GM19452 (cell line): ENCODE measurements at regions not wholly inside any gene's neighbourhood (a gene's known extent, or its start where the extent isn't known, plus 50 kb on each side); places are given as distances from the start of the nearest gene placed in this dataset.

Experiments
- ATAC-seq: cut with Tn5 transposase; IDR thresholded peaks from one replicate; pipeline ENCODE4 v1.9.1; 2021; ENCODE audit not compliant: unreplicated experiment

DNA sequence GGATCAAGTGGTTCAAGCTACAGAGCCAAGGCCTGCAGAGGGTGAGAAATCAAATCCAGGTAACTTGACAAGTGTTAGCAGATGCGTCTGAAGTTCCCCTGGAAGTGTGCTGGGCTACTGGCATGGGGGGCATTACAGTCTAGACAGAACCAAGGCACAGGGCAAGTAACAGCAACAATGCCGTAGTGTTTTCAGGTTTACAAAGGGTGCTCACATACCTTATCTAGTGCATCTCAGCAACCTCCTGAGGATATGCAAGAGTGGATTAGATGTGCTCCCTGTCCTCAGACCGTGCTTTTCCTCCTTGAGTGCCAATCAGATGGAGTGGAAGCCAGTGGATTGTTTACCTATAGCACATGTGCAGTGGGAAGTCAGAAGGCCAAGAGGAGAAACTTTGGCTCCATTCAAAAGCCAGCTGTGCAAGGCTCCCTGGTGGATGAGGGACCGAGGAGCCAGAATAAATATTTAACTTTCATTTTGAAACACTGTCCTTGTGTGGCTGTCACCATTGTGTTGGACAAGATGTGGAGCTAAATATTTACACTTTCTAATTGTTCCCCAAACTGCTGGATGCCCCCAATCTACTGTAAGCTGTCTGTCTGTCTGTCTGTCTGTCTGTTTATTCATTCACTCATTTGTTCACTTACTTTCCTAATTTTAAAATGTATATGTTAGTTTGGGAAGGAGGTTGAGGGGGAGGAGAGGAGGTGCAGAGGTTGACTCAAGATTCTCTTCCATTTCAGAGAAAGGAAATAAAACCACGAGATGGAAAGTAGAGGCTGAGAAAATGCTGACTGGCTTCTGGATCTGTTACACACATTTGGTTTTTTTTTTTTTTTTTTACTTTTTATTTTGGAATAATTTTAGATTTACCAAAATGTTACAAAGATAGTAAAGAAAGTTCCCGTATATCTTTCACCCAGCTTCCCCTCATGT, 184.0 kb upstream of the PARP11 start:
- no peak for ATAC-seq

DNA sequence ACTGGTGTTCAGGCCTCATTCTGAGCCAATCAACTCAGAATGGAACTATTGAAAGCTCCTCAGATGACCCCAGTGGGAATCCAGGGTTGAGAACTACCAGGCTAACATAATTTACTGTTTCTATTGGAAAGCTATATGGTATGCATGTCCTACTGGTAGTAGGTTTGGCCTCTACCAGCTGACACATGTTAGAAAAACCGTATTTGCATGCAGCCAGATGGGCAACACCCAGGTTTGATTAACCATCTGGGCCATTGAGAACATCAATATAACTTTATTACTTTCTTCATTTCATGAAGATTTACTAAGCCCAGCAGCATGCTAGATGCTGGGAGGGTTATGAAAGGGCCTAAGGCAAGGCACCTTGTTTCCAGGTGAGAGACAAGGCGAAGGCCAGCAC, 181.4 kb upstream of the PARP11 start:
- ATAC-seq, result no peak

DNA sequence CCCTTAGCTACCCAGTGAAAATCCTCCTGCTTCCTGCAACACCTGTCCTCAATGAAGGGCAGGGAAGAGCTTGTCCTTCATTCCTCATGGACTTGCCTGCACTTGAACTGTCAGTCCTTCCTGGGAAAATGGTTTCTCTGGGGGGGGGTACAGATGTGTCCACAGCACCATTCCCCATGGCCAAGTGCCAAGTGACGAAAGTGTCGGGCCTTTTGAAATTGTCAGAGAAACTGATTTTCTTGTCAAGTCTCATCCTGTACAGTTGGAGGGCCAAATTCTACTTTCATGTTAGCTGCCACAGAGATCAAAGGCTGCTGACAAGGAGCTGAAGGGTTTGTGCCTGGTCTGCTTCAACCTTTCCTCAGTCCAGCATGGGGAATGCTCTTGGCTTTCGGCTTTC, 179.5 kb upstream of the PARP11 start:
- no peak for ATAC-seq

DNA sequence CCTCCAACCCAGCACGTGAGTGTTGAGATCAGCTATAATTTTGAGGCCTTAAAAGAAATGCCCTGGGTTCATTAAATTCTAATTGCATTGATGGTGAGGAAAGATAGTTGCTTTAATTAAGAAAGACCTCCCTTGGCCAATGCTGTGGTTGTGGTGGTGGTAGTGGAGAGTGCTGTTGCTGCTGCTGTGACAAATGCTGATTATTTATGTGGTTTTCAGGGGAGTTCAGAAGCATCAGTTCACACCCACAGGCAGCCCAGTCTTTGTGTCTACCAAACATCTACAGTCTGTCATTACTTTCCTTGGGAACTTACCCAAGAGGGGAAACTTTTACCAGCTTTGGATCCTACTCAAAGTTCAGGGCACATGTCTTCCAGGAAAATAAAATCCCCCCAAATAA, 178.4 kb upstream of the PARP11 start:
- no peak for ATAC-seq

DNA sequence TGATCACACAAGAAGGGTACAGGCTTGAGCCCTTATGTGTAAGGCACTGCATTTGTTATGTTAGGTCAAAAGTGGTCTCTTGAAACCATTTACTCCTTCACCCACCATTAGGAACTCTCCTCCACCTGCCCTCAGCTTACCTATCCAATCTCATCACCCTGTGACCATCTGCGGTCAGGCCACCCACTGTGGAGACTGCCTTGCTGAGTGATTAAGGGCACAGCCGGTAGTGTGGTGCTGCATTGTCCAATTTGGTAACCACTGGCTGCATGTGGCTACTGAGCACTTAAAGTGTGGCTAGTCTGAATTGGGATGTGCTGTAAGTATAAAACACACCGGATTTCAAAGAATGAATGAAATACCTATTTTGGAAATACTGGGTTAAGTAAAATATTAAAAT, 177.1 kb upstream of the PARP11 start:
- no peak for ATAC-seq

DNA sequence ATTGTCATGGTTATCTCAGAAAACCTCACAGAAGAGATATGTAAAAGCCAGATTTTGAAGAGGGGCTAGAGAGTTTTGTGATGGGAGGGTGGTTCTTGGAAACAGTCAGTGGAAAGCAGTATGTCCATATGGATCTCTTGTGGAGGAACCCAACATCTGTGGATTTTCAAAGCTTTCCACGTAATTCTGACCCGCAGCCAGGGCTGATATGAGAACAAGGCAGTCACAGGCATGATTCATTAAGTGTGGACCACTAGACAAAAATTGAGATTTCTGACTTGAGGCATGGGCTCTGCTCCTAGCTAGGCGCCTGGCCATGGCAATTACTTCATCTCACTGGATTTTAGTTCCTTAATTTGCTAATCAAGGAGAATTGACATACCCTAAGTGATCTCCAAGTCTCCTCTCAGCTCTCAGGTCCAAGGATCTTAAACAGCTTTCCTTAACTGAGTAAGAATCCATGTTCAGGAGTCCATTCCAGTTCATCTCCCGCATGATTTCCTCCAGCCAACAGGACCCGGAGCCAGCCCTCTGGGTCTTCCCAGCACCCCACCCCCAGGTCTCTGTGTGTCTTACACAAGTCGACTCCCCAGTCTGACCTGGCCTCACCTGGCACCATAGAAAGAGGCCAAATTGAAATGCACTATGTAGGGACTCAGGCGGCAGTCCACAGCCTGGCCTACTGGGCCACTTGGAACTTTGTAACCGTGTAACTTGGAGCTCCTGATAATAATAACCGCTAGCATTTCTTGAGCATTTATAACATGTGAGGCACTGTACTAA, 176.3 kb upstream of the PARP11 start:
- ATAC-seq, result no peak

DNA sequence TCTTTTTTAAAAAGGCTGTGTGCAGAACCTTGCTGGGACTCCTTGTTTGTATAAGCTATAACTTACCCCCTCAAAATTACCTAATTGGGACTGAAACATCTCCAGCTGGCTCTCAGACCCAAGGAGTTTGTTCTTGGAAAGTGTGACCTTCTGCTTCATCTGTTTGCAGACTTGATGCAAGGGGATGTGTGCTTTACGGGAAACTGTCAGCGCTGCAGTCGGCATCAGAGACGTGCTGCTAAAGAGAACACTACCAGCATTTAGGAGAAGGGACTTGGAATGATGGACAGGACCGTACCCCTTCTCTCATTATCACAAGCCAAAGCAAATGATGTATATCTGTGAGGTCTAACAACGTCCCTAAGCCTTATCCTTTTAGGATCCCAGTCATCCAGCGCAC, 174.2 kb upstream of the PARP11 start:
- ATAC-seq, result no peak

DNA sequence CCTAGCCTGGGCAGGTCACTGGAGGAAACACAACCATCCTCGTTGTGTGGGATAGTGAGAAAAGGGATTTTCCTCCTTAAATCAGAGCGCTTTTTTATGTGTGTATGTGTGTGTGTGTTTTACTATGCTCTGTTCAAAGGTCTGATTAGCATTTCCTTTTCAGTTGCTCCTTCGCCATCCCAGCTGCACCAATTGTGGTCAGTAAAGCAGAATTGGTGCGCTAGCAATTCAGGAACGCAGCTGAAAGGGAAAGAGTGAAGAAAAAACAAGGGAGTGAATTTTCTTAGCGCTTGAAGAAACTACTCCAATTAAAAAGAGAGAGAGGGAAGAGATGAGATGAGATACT, 173.3 kb upstream of the PARP11 start:
- no peak for ATAC-seq

DNA sequence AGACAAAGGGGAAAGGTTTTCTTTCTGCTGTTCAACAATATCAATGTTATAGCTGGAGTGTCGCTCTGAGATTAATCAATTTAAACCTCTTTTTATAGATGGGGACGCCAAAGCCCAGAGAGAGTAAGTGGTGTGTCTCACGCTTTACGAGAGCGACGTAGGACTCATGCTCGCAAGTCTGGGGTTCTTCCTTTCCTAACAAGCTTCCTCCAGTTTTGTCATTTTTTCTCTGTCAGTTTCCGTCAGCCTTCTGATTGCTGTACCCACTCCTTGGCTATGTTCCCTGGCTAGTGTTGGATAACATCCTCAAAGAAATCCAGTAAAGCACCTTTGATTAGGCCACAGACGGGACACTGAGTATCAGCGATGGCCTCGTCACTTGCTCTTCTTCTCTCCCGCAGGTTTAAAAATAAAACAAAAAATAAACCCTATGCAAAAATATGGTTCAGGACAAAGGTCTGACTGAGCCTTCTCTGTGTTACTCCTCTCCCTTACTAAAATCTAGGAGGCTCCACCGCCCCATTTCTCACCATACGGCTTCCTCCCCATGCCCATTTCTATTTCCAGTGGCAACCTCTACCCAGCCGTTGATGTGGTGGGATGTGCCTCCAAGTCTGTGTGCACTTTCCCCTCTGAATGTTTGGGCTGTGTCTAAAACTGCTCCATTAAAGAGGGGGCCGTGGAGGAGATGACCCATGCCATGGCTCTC, 172.7 kb upstream of the PARP11 start:
- ATAC-seq, result no peak

DNA sequence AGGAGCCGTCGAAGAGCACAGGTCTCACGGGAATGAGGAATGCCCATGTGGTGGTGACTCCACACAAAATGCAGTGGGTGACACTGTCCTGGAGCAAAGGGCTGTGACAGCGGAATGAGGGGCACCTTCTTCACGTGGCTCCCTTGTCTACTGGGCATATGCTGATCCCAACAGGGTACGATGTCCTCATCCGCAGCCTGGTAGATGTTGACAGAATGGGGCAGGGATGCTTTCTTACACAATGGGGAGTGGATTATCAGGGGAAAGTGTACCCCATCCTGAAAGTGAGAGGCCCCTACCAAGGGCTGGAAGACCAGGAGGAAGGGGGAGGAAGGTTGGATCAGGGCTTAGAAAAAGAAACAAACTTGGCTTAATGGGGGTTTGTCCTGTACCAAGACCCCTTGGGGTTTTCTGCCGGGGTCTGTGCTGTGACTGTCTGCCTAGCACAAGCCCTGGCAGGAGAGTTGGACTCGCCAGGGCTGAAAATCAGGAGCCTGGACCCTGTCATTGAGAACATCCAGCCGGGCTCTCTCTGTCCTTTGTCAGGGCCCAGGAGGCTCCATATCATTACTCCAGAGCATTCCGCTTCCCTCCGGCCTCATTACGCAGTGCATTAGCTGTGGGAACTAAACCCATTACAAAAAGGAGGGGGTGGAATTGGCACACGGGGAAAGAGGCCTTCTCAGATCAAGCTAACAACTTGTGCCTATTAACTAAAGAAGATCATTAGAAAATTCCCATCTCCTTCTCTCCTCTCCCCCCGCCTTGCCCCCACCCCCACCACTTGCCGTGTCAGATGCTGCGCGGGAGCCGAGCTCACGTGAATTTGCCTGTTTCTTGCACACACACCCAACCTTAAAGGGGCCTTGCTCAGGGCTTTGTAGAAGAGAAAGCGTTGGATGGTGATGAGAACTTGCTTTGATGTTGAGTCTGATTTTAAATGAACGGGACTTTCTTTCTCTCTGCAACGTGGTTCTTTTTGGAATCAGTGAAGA, 171.8 kb upstream of the PARP11 start:
- ATAC-seq, result no peak

DNA sequence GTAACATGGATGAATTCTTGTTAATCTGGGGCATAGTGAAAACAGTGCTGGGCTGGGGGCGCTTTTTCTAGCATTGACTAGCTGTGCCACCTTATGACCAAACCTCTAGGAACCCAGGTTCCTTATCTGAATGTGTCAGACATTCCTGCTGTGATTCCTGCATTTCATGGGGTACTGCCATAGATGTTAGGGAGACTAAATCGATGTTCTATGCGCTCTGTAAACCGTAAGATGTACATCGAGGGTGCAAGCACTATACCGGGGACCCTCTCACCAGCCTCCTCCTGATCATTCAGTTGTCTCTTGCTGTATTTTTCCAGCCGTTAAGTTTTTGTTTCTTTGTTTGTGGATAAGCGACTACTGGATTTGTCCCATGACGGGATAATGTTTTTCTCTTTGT, 170.9 kb upstream of the PARP11 start:
- no peak for ATAC-seq

DNA sequence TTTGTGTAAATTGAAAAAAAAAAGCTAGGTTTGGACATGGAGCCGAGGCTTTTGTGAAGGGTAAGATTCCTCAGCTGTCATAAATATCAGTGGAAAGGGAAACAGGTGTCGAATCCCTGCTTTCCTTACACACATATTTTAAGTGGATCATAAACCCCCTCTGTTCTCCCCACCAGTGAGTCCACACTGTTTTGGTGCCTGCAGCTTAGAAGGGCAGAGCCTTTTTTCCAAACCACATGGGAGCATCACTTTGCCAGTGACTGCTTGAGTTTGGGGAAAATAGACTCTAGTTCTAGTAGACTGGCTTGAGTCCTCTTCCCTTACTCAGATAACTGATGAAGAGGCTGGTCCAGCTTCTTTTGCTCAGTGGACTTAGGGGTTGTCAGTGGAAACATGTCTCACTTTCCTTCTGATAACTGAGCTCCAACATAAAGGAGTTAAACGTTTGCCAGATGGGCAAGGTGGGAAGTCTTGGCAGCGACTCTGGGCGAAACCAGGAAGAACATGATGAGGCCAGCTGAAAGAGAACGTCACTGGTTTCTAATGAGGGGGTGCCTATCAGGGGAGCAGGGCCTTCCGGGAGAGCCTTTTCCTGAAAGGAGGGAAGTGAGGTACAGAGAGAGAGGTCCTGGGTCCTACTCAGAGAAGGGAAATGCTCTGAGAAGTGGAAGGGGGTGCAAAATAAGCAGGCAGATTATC, 168.1 kb upstream of the PARP11 start:
- ATAC-seq, result no peak

DNA sequence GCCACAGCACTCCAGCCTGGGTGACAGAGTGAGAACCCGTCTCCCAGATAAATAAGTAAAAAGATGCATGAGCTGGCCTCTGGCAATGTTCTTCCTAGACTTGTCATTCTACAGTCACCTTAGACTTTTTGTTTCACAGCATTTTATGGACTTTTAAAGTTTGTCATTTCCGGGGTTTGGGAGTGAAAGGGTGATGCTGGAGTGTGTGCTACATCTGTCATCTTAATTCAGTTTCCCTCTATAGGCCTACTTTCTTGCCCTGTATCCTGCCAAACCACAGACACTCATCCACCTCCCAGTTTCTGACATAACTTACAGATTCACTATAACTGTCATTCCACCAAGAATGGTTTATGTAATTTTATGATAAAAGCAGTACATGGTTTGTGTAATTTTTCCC, 166.7 kb upstream of the PARP11 start:
- ATAC-seq, result no peak

DNA sequence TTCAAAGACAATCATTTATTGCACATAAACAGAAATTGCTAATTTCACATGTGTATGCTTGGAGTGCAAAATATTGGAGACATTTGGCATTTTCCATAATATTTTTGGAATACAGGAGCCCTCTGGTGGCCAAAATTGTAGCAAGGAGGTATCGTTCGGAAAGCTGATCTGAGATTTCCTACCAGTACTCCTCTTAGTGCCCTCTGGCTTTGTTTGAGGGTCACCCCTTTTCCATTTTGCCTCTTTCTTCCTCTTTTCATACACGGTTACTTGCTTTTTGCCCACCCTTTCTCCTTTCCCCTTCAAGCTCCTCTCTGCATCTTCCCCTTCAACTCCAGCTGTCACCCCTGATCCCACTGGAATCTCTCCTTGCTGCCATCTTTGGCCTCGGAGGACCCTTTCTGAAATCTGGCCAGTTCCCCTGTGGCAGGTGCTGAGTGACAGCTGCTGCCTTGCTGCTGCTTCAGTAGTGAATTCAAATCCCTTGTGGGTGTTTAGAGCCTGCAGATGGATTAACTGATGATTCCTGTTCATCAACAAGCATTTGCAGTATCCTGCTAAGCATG, 164.6 kb upstream of the PARP11 start:
- ATAC-seq, result no peak

DNA sequence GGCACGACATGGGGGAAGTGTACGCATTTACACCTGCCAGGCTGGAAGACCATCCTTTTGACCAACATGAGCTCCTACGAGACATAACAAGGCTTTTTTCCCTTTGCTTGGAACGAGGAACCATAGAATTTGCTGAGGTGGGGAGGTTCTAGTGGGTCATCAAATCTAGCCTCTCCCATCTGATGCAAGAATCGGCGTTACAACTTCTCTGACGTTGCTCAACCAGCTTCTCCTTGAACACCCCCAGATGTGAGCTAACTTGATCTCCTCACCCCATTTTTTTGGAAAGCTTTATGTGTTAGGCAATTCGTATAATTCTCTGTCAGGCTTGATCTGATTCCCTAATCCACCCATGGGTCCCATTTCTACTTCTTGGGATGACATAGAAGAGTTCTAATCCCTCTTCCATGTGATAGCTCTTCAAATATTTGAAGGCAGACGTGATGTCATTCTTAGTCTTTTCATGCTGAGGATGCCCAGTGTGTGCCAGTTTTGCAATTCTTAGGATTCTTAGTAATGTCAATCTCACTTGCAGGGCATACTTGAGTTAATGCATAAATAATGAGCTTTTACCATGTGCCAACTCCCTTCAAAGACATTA, 163.6 kb upstream of the PARP11 start:
- ATAC-seq, result no peak

DNA sequence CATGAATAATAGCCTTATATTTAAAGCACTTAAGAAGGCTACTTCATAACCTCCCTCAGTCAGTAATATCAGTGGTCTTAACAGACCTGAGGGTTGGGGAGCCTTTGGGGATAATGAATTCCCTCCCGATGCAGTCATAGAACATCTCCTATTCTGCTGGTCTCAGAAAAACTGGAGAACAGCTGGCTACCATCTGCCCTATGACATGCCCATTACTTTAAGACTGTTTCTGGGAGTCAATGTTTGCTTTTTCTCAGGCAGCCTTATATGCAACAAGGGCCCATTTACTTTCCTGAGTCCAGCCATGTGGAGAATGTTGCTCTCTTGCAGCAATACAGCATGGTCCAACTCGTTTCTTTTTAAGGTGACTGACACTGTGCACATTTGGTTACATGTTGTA, 161.7 kb upstream of the PARP11 start:
- no peak for ATAC-seq

DNA sequence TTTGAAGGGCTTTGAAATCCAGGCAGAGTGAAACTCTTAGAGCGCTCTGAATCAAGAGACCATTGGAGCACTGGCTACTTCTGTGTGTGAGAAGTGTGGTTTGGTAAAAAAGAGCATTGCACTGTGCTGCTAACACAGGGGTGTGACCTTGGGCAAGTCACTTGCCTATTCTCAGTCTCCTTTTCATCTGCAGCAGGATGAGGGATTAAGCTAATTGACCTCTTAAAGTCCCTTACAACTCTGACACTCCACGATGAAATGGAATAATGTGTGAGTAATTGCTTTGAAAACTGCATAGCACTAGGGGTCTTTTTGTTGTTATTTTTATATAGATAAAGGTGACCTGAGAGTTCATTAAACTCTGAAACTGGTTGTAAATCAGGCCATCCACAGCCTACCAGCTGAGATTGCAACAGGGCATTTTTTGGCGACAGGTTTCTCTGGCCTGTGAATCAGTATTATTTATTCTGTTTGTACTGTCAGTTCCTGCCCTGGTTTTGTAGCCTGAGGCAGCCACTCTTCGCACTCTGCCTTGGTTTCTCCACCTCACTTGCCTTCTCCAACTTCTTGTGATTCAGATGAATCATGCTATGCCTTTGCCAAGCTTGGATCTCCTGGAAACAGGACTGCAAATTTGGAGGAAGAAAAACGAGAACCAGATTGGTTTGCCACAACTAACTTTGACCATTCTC, 159.9 kb upstream of the PARP11 start:
- no peak for ATAC-seq

DNA sequence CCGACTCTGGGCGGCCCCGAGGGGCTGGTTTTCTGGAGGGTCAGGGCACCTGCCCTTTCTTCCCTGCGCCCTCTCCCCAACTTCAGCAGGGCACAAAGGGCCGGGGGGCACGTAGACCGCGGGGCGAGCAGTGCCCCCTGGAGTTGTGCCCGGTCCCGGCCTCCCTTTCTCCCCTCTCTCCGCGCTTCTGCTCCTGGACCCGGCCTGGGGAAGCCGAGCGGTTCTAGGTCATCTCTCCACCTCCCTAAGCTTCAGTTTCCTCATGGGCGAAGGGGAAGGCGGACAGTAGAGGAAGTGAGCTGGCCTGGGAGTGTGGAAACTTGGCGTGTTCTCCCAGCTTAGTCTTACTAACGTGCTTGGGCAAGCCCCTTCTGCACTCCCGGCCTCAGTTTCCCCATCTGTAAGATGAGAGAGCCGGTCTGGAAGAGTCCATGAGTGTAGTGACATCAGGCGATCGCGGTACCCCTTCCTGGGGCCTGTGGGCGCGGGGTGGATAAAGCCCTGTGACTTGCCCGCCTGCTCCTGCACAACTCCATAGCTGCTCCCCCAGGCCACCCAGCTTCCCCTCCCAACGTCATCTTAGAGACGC, 158.6 kb upstream of the PARP11 start:
- no peak for ATAC-seq
